ENCODE measurements at regions not wholly inside any gene's neighbourhood (a gene's known extent, or its start where the extent isn't known, plus 50 kb on each side); places are given as distances from the start of the nearest gene placed in this dataset.

DNA sequence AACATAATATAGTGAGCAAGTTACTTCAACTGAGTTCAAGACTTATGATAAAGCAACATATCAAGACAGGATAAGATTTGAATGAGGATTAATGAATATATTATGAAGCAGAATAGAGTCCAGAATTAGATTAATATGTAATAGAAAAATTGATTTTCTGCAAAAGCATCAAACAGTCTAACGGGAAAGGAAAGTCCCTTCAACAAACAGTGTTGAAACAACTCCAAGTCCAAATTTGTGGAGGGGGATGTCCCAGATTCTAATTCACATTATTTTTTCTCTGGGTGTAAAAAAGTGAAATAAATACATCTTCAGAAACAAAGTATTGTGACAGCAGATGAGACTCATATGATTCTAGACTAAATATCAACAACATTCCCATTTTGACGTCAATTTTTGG, 289.7 kb downstream of the C6orf118 start:
- Histone ChIP-seq H3K27me3 (ENCODE audit: control insufficient read depth in 1 of 2, insufficient read depth in 2 of 2, low read length in 2 of 2) (no peaks in the 10 kb centered on the region), H3K27ac (ENCODE audit: extremely low read length, insufficient read depth, low read length) (no peak overlapping the region), H3K4me1 (ENCODE audit: insufficient read depth, low read length) (no peaks in the 10 kb centered on the region), H4K20me1 (ENCODE audit: insufficient read depth, low read length) (no peaks in the 10 kb centered on the region), H3K79me2 (ENCODE audit: insufficient read depth, low read length) (no peaks in the 10 kb centered on the region), H2AFZ (ENCODE audit: low read length) (no peak overlapping the region), H3K9ac (ENCODE audit: insufficient read depth, low read depth, low read length) (no peak overlapping the region), H3K9me3 (ENCODE audit: low read length) (peaks cover 81% of the 10 kb centered on the region), H3K4me3 (replicated peaks in 1 of 3; ENCODE audit: insufficient read depth in 1 of 3, low read depth in 2 of 3, low read length in 3 of 3) (no peak overlapping the region), H3K36me3 (replicated peaks in 1 of 2; ENCODE audit: control insufficient read depth in 1 of 2, insufficient read depth in 2 of 2, low read length in 2 of 2) (no peaks in the 10 kb centered on the region), H3K4me2 (ENCODE audit: low read depth, low read length) (no peak overlapping the region)
- no peak for FAIRE-seq
- no peak for DNase-seq (ENCODE audit: low spot score)
- intact Hi-C loops (cut with micrococcal nuclease; ENCODE audit: unreplicated experiment) (no loop called here), in situ Hi-C loops (cut with HindIII; ENCODE audit: extremely low pct_ligation_motif_present, low pct_unique_long_range_greater_than_20kb) (no loop called here)
- CTCF ChIA-PET (ENCODE audit: low intra/inter-chr PET ratio, low total read pairs) = no interaction called here
- WGBS (ENCODE audit: low lambda C conversion rate) = under 1% methylated on average over 2 of the region's 2 CpGs
- BruUV-seq (replicated peaks) = no TSS peak
- POLR2A ChIA-PET = no interaction called here
- no peak for TF ChIP-seq SUZ12 (IDR thresholded peaks at IDR 0.05; ENCODE audit: low read depth, low read length)
- TF ChIP-seq, protein P1, sequence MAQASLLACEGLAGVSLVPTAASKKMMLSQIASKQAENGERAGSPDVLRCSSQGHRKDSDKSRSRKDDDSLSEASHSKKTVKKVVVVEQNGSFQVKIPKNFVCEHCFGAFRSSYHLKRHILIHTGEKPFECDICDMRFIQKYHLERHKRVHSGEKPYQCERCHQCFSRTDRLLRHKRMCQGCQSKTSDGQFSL (CRISPR knock-in tag; IDR thresholded peaks at IDR 0.05) = no peak
- TF ChIP-seq HMGA1 (CRISPR knock-in tag; conservative IDR thresholded peaks at IDR 0.05) = no peak
- TF ChIP-seq, protein P2, sequence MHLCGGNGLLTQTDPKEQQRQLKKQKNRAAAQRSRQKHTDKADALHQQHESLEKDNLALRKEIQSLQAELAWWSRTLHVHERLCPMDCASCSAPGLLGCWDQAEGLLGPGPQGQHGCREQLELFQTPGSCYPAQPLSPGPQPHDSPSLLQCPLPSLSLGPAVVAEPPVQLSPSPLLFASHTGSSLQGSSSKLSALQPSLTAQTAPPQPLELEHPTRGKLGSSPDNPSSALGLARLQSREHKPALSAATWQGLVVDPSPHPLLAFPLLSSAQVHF (CRISPR knock-in tag; IDR thresholded peaks at IDR 0.05) = no peak
- TF ChIP-seq AKAP8 (CRISPR knock-in tag; IDR thresholded peaks at IDR 0.05) = no peak
- no peak for TF ChIP-seq NR1H2 (CRISPR knock-in tag; IDR thresholded peaks at IDR 0.05; ENCODE audit: borderline replicate concordance, low read depth)
- no peak for TF ChIP-seq ZFP82 (CRISPR knock-in tag; IDR thresholded peaks at IDR 0.05; ENCODE audit: borderline replicate concordance)
- no peak for TF ChIP-seq ZNF616 (CRISPR knock-in tag; IDR thresholded peaks at IDR 0.05; ENCODE audit: low read depth)
- TF ChIP-seq SIX4 (CRISPR knock-in tag; IDR thresholded peaks at IDR 0.05) = no peak
- no peak for TF ChIP-seq MLLT10 (CRISPR knock-in tag; IDR thresholded peaks at IDR 0.05)
- ATAC-seq = no peak

DNA sequence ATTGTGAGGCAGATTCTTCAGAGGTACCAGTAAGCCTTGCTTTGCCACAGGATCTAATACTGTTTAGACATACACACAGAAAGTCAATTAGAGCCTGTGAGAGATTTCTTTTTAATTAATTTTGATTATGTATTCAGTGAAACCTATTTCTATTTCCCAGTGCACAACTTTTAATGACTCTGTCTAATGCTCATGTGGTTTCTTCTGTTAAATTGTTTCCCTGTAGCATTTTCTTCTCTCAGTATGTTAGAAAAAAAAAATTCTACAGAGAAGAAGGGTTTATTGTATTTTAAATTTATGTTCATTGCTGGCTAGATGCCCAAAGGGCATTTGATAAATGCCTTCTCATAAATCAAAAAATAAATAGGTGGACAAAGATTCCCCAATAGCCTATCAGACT, 293.7 kb downstream of the C6orf118 start:
- no peak overlapping the region for H2AFZ ChIP-seq (ENCODE audit: low read length)
- ChIA-PET POLR2A (no interaction called here), CTCF (ENCODE audit: low intra/inter-chr PET ratio, low total read pairs) (no interaction called here)
- H3K79me2 ChIP-seq (ENCODE audit: insufficient read depth, low read length) = no peaks in the 10 kb centered on the region
- no peak for ATAC-seq
- no TSS peak for BruUV-seq (replicated peaks)
- H3K4me2 ChIP-seq (ENCODE audit: low read depth, low read length) = no peak overlapping the region
- H3K9me3 ChIP-seq (ENCODE audit: low read length) = peaks cover 81% of the 10 kb centered on the region
- in situ Hi-C loops (cut with HindIII; ENCODE audit: extremely low pct_ligation_motif_present, low pct_unique_long_range_greater_than_20kb) = no loop called here
- H3K9ac ChIP-seq (ENCODE audit: insufficient read depth, low read depth, low read length) = no peak overlapping the region
- H3K4me1 ChIP-seq (ENCODE audit: insufficient read depth, low read length) = no peaks in the 10 kb centered on the region
- H3K36me3 ChIP-seq (replicated peaks in 1 of 2; ENCODE audit: control insufficient read depth in 1 of 2, insufficient read depth in 2 of 2, low read length in 2 of 2) = no peaks in the 10 kb centered on the region
- no peaks in the 10 kb centered on the region for H4K20me1 ChIP-seq (ENCODE audit: insufficient read depth, low read length)
- intact Hi-C loops (cut with micrococcal nuclease; ENCODE audit: unreplicated experiment) = no loop called here
- FAIRE-seq = no peak
- no peak overlapping the region for H3K4me3 ChIP-seq (replicated peaks in 1 of 3; ENCODE audit: insufficient read depth in 1 of 3, low read depth in 2 of 3, low read length in 3 of 3)
- no peaks in the 10 kb centered on the region for H3K27me3 ChIP-seq (ENCODE audit: control insufficient read depth in 1 of 2, insufficient read depth in 2 of 2, low read length in 2 of 2)
- no peak overlapping the region for H3K27ac ChIP-seq (ENCODE audit: extremely low read length, insufficient read depth, low read length)
- no peak for DNase-seq (ENCODE audit: low spot score)
- TF ChIP-seq IKZF1 (IDR thresholded peaks at IDR 0.05) (no peak), KDM5B (CRISPR knock-in tag; IDR thresholded peaks at IDR 0.05; ENCODE audit: borderline replicate concordance) (no peak), NCOR1 (IDR thresholded peaks at IDR 0.05; ENCODE audit: borderline replicate concordance, low read length) (no peak), ZNF260 (CRISPR knock-in tag; IDR thresholded peaks at IDR 0.05; ENCODE audit: borderline replicate concordance, low read depth) (no peak)
- TF ChIP-seq, protein P3, sequence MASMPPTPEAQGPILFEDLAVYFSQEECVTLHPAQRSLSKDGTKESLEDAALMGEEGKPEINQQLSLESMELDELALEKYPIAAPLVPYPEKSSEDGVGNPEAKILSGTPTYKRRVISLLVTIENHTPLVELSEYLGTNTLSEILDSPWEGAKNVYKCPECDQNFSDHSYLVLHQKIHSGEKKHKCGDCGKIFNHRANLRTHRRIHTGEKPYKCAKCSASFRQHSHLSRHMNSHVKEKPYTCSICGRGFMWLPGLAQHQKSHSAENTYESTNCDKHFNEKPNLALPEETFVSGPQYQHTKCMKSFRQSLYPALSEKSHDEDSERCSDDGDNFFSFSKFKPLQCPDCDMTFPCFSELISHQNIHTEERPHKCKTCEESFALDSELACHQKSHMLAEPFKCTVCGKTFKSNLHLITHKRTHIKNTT (CRISPR knock-in tag; IDR thresholded peaks at IDR 0.05) = no peak
- TF ChIP-seq, protein P4, sequence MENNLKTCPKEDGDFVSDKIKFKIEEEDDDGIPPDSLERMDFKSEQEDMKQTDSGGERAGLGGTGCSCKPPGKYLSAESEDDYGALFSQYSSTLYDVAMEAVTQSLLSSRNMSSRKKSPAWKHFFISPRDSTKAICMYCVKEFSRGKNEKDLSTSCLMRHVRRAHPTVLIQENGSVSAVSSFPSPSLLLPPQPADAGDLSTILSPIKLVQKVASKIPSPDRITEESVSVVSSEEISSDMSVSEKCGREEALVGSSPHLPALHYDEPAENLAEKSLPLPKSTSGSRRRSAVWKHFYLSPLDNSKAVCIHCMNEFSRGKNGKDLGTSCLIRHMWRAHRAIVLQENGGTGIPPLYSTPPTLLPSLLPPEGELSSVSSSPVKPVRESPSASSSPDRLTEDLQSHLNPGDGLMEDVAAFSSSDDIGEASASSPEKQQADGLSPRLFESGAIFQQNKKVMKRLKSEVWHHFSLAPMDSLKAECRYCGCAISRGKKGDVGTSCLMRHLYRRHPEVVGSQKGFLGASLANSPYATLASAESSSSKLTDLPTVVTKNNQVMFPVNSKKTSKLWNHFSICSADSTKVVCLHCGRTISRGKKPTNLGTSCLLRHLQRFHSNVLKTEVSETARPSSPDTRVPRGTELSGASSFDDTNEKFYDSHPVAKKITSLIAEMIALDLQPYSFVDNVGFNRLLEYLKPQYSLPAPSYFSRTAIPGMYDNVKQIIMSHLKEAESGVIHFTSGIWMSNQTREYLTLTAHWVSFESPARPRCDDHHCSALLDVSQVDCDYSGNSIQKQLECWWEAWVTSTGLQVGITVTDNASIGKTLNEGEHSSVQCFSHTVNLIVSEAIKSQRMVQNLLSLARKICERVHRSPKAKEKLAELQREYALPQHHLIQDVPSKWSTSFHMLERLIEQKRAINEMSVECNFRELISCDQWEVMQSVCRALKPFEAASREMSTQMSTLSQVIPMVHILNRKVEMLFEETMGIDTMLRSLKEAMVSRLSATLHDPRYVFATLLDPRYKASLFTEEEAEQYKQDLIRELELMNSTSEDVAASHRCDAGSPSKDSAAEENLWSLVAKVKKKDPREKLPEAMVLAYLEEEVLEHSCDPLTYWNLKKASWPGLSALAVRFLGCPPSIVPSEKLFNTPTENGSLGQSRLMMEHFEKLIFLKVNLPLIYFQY (CRISPR knock-in tag; IDR thresholded peaks at IDR 0.05; ENCODE audit: borderline replicate concordance) = no peak

Measured in HepG2 (cell line).